BLaER1 (cell line): ENCODE measurements at regions not wholly inside any gene's neighbourhood (a gene's known extent, or its start where the extent isn't known, plus 50 kb on each side); places are given as distances from the start of the nearest gene placed in this dataset.

Experiments
- H3K27ac ChIP-seq: shearing (Covaris generic); formaldehyde crosslinking; 2 replicates; pipeline ENCODE4 v1.8.1; 2022
- H3K27me3 ChIP-seq: shearing (Covaris generic); formaldehyde crosslinking; 2 replicates; pipeline ENCODE4 v1.8.1; 2022
- H3K36me3 ChIP-seq: shearing (Covaris generic); formaldehyde crosslinking; 2 replicates; pipeline ENCODE4 v1.8.1; 2022
- H3K4me1 ChIP-seq: shearing (Covaris generic); formaldehyde crosslinking; 2 replicates; pipeline ENCODE4 v1.8.1; 2022
- H3K4me2 ChIP-seq: shearing (Covaris generic); formaldehyde crosslinking; 2 replicates; pipeline ENCODE4 v1.8.1; 2022
- H3K4me3 ChIP-seq: shearing (Covaris generic); formaldehyde crosslinking; 2 replicates; pipeline ENCODE4 v1.8.1; 2022
- H3K9ac ChIP-seq: shearing (Covaris generic); formaldehyde crosslinking; 2 replicates; pipeline ENCODE4 v1.8.1; 2022
- H3K9me3 ChIP-seq: shearing (Covaris generic); formaldehyde crosslinking; 2 replicates; pipeline ENCODE4 v1.8.1; 2022
- H4K20me1 ChIP-seq: shearing (Covaris generic); formaldehyde crosslinking; 2 replicates; pipeline ENCODE4 v1.8.1; 2022
- Cebpa-rat ChIP-seq: shearing (Covaris generic); IDR thresholded peaks from 2 replicates; pipeline ENCODE4 v1.8.1; 2022

DNA sequence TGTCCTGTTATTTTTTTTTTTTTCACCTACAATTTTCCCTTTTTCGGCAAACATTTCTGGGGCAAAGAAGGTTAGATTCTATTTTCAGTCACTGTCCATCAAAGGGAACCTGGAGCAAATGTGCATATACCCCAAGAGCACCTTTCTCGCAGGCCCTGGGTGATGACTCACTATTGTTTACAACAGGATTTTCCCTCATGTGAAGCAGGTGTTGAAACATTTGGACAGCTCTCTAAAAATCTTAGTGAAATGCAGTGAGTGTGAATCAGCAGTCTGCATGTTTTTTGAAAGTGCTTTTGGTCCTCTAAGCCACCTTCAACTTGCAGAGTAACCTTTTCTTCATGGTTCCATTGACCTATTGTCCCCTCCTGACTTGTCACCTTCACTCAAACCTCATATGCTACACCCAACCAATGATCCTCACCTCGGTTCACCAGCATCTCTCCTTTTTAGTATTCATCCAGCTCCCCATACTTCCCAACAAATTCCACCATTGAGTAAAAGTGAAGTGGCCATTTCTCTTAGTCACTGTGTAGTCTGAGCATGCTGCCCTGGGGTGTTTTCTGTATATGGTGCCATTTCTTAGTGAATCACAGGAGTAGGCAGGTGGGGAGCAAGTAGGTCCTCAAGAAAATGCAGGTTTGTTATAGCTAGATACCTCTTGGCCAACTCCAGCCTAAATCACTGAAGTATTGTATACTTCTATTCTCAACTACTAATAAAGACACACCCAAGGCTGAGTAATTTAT, 260.2 kb downstream of the BMP4 start:
- Histone ChIP-seq H4K20me1 (no peaks in the 10 kb centered on the region), H3K36me3 (no peaks in the 10 kb centered on the region), H3K9me3 (no peaks in the 10 kb centered on the region), H3K9ac (no peak overlapping the region), H3K4me1 (no peaks in the 10 kb centered on the region), H3K27ac (no peak overlapping the region), H3K27me3 (no peaks in the 10 kb centered on the region), H3K4me3 (no peak overlapping the region), H3K4me2 (no peak overlapping the region)
- TF ChIP-seq Cebpa-rat, result no peak

DNA sequence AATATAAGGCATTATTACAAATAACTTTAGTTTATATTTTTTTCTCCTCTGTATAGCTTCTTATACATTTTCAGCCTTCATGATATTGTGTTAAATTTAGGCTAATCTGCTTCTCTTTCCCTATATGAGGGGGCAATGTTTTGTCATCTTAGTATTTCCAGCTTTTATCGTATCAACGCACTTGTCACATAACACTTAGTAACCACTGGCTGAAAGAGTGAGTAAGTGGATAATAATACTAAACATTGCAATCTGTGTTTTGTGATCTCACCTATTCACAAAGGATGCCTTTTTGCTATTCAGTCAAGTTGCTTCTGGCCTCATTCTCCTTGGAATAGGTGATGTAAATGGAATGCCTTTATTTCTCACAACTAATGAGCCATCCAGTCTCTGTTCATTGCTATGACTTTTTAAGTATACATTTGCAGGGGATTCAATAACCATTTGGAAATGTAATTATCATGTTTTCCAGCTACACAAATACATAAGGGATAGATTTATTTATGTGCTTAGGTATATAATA, 260.9 kb downstream of the BMP4 start:
- Histone ChIP-seq H4K20me1 (no peaks in the 10 kb centered on the region), H3K9ac (no peak overlapping the region), H3K4me3 (no peak overlapping the region), H3K27ac (no peak overlapping the region), H3K27me3 (no peaks in the 10 kb centered on the region), H3K9me3 (no peaks in the 10 kb centered on the region), H3K4me2 (no peak overlapping the region), H3K4me1 (no peaks in the 10 kb centered on the region), H3K36me3 (no peaks in the 10 kb centered on the region)
- TF ChIP-seq Cebpa-rat, result no peak

GRCh38 chr14:53692885-53693284, 263.7 kb downstream of the BMP4 start:
- Histone ChIP-seq H3K9me3 (no peaks in the 10 kb centered on the region), H4K20me1 (no peaks in the 10 kb centered on the region), H3K27ac (no peak overlapping the region), H3K4me1 (no peaks in the 10 kb centered on the region), H3K4me3 (no peak overlapping the region), H3K36me3 (no peaks in the 10 kb centered on the region), H3K27me3 (no peaks in the 10 kb centered on the region), H3K9ac (no peak overlapping the region), H3K4me2 (no peak overlapping the region)
- TF ChIP-seq Cebpa-rat, result no peak

DNA sequence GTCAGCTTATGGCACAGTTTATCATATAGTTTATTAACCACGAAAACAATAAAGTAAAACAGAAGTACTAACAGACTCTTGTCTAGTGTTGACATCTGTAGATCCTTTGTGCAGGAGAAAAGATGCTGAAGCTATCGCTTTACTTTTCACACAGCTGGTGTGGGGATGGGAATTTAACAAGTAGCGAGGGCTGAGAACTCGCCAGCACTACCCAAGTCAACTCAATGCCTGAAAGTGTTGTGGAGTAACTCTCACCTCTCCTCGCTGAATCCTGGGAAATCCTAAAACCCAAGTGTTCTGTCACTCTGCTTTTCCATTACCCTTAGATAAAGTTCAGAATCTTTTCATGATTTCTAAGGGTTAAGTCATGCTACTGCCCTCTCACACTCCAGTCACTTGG, 264.2 kb downstream of the BMP4 start:
- Histone ChIP-seq H4K20me1 (no peaks in the 10 kb centered on the region), H3K9ac (no peak overlapping the region), H3K9me3 (no peaks in the 10 kb centered on the region), H3K4me2 (no peak overlapping the region), H3K27ac (no peak overlapping the region), H3K4me1 (no peaks in the 10 kb centered on the region), H3K4me3 (no peak overlapping the region), H3K36me3 (no peaks in the 10 kb centered on the region), H3K27me3 (no peaks in the 10 kb centered on the region)
- no peak for TF ChIP-seq Cebpa-rat

GRCh38 chr14:53683229-53683628, 273.4 kb downstream of the BMP4 start:
- Histone ChIP-seq H3K9ac (no peak overlapping the region), H3K27ac (no peak overlapping the region), H3K4me1 (no peaks in the 10 kb centered on the region), H3K36me3 (no peaks in the 10 kb centered on the region), H4K20me1 (no peaks in the 10 kb centered on the region), H3K9me3 (no peaks in the 10 kb centered on the region), H3K4me2 (no peak overlapping the region), H3K27me3 (no peaks in the 10 kb centered on the region), H3K4me3 (no peak overlapping the region)
- no peak for TF ChIP-seq Cebpa-rat

DNA sequence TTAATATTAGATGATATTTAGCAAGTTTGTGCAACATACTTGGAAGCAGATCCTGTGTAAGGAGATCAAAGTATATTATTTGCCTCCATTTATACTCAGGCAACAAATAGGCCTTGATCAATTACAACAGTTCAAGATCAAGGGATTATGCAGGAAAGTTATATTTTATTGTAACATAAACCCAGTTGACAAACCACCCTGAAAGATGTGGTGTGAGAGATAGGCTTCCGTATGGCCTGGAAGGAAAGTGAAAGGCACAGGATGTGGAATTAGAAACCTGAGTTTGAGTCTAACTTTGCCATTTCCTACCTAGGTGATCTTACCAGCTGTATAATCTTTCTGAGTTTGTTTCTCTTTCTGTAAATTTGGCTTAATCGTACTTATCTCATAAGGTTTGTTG, 284.1 kb downstream of the BMP4 start:
- H3K36me3 ChIP-seq, result no peaks in the 10 kb centered on the region
- TF ChIP-seq Cebpa-rat, result no peak
- H3K4me1 ChIP-seq, result peaks cover 14% of the 10 kb centered on the region
- no peak overlapping the region for H3K4me3 ChIP-seq
- peaks cover 12% of the 10 kb centered on the region; the same call in 1 of the 2 replicates for H3K9me3 ChIP-seq
- no peak overlapping the region for H3K27ac ChIP-seq
- H3K27me3 ChIP-seq, result no peaks in the 10 kb centered on the region
- H3K9ac ChIP-seq, result no peak overlapping the region
- H3K4me2 ChIP-seq, result no peak overlapping the region
- H4K20me1 ChIP-seq, result no peaks in the 10 kb centered on the region

GRCh38 chr14:53670701-53671100, 285.9 kb downstream of the BMP4 start:
- Histone ChIP-seq H3K4me3 (no peak overlapping the region), H3K36me3 (no peaks in the 10 kb centered on the region), H4K20me1 (no peaks in the 10 kb centered on the region), H3K9me3 (no peaks in the 10 kb centered on the region; the same call in 1 of the 2 replicates), H3K4me1 (peaks cover 14% of the 10 kb centered on the region), H3K27ac (no peak overlapping the region), H3K9ac (no peak overlapping the region), H3K4me2 (no peak overlapping the region), H3K27me3 (no peaks in the 10 kb centered on the region)
- no peak for TF ChIP-seq Cebpa-rat

DNA sequence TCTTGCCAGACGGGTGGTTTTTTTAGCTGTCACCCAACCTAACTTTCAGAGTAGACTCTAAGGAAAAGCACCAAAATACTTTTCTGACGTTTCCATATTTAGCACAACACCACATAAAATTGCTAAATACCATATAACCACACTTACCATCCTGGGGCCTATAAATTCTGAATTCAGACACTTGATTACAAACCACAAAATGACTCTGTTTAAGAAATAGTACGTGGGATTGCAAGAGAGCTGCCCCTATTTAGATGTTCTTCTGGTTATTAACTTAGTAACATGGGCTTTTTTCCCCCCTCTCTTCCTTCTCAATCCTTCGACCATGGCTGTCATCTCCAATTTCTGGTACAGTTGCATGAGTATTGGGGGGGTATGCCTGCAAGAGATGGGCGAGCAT, 287.7 kb downstream of the BMP4 start:
- no peak for TF ChIP-seq Cebpa-rat
- H3K27ac ChIP-seq, result no peak overlapping the region
- no peaks in the 10 kb centered on the region for H4K20me1 ChIP-seq
- peaks cover 14% of the 10 kb centered on the region for H3K4me1 ChIP-seq
- H3K9ac ChIP-seq, result no peak overlapping the region
- H3K36me3 ChIP-seq, result no peaks in the 10 kb centered on the region
- H3K4me3 ChIP-seq, result no peak overlapping the region
- peak overlapping the region; percentile 49 for H3K4me2 ChIP-seq
- H3K9me3 ChIP-seq, result no peaks in the 10 kb centered on the region
- H3K27me3 ChIP-seq, result no peaks in the 10 kb centered on the region

DNA sequence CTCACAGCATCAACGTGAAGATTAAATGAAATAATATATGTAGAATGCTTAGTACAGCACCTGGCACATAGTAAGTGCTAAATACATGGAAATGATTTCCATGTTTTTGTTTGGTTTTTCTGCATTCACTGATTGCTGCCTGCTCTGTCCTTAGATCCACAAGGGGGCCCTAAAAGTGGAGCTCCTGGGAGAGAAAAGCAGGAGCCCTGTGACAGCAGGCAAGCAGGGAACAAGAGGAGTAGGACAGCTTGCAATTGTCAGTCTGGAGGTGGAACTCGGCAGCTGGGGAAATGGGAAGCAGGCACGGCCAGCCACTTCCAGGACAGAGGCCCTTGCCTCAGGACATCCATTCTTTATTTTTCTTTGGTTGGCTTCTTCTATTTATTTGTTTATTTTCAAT, 292.9 kb downstream of the BMP4 start:
- H3K36me3 ChIP-seq, result no peaks in the 10 kb centered on the region
- no peak overlapping the region for H3K9ac ChIP-seq
- no peak for TF ChIP-seq Cebpa-rat

GRCh38 chr14:53655080-53655785, 301.4 kb downstream of the BMP4 start:
- Histone ChIP-seq H3K4me1 (peaks cover 8% of the 10 kb centered on the region; the same call in 1 of the 2 replicates), H3K9me3 (no peaks in the 10 kb centered on the region), H3K9ac (no peak overlapping the region), H3K36me3 (no peaks in the 10 kb centered on the region), H4K20me1 (no peaks in the 10 kb centered on the region), H3K4me3 (no peak overlapping the region), H3K4me2 (no peak overlapping the region), H3K27ac (no peak overlapping the region), H3K27me3 (no peaks in the 10 kb centered on the region)
- TF ChIP-seq Cebpa-rat, result no peak

More for the DNA sequence above, 292.9 kb downstream of the BMP4 start:
- H3K27me3 ChIP-seq, result no peaks in the 10 kb centered on the region
- no peak overlapping the region for H3K4me2 ChIP-seq
- H3K9me3 ChIP-seq, result no peaks in the 10 kb centered on the region
- no peak overlapping the region for H3K27ac ChIP-seq
- H3K4me3 ChIP-seq, result no peak overlapping the region
- H4K20me1 ChIP-seq, result no peaks in the 10 kb centered on the region
- peaks cover 7% of the 10 kb centered on the region for H3K4me1 ChIP-seq
